HepG2 (cell line): ENCODE measurements at regions not wholly inside any gene's neighbourhood (a gene's known extent, or its start where the extent isn't known, plus 50 kb on each side); places are given as distances from the start of the nearest gene placed in this dataset.

Experiments used
- JDP2 ChIP-seq: sonication (generic); formaldehyde crosslinking; IDR thresholded peaks from 2 replicates; pipeline ENCODE4 v1.8.1; 2022; ENCODE audit warnings: missing genetic modification reagents, borderline replicate concordance
- KDM5B ChIP-seq: sonication (generic); formaldehyde crosslinking; IDR thresholded peaks from 2 replicates; pipeline ENCODE4 v1.4.0; 2020; ENCODE audit warnings: missing genetic modification reagents, mild to moderate bottlenecking, borderline replicate concordance
- KDM6A ChIP-seq: IDR thresholded peaks from 2 replicates; pipeline ENCODE4 v1.6.1; 2016; ENCODE audit warnings: low read depth
- MIER2 ChIP-seq: IDR thresholded peaks from 2 replicates; pipeline ENCODE4 v1.6.1; 2016; ENCODE audit warnings: missing biosample characterization, missing genetic modification reagents
- PHF8 ChIP-seq: sonication (generic); formaldehyde crosslinking; IDR thresholded peaks from 2 replicates; pipeline ENCODE4 v1.5.0; 2020; ENCODE audit warnings: missing genetic modification reagents
- POLR2AphosphoS5 ChIP-seq: IDR thresholded peaks from 2 replicates; pipeline ENCODE4 v1.6.1; 2012; ENCODE audit warnings: low read depth, low read length
- REPIN1 ChIP-seq: sonication (generic); formaldehyde crosslinking; IDR thresholded peaks from 2 replicates; pipeline ENCODE4 v1.8.0; 2022; ENCODE audit warnings: missing genetic modification reagents, low read depth, mild to moderate bottlenecking, borderline replicate concordance
- SIN3B ChIP-seq: fragments of 150-350 bp; IDR thresholded peaks from 2 replicates; pipeline ENCODE4 v1.6.1; 2014; ENCODE audit warnings: low read length
- SMAD9 ChIP-seq: sonication (generic); formaldehyde crosslinking; IDR thresholded peaks from 2 replicates; pipeline ENCODE4 v1.5.1; 2020; ENCODE audit warnings: mild to moderate bottlenecking, missing genetic modification reagents
- TARDBP ChIP-seq: sonication (generic); formaldehyde crosslinking; IDR thresholded peaks from 2 replicates; pipeline ENCODE4 v1.8.0; 2022; ENCODE audit warnings: mild to moderate bottlenecking, missing genetic modification reagents
- TBL1XR1 ChIP-seq: fragments of 150-350 bp; IDR thresholded peaks from 2 replicates; pipeline ENCODE4 v1.6.1; 2014; ENCODE audit warnings: borderline replicate concordance, low read length; ENCODE audit not compliant: partially characterized antibody
- TCF7 ChIP-seq: sonication (generic); IDR thresholded peaks from 2 replicates; pipeline ENCODE4 v1.6.1; 2016; ENCODE audit warnings: antibody characterized with exemption, low read depth
- ZFP82 ChIP-seq: sonication (generic); formaldehyde crosslinking; IDR thresholded peaks from 2 replicates; pipeline ENCODE4 v1.5.1; 2020; ENCODE audit warnings: mild to moderate bottlenecking, missing genetic modification reagents, borderline replicate concordance
- ZMYM2 ChIP-seq: sonication (generic); formaldehyde crosslinking; IDR thresholded peaks from 2 replicates; pipeline ENCODE4 v1.8.0; 2022; ENCODE audit warnings: mild to moderate bottlenecking, missing genetic modification reagents
- ZMYM3 ChIP-seq: sonication (generic); formaldehyde crosslinking; IDR thresholded peaks from 2 replicates; pipeline ENCODE4 v1.5.1; 2020; ENCODE audit warnings: mild to moderate bottlenecking, missing genetic modification reagents
- ZNF30 ChIP-seq: sonication (generic); formaldehyde crosslinking; IDR thresholded peaks from 2 replicates; pipeline ENCODE4 v1.5.0; 2020; ENCODE audit warnings: mild to moderate bottlenecking, missing genetic modification reagents
- ZNF552 ChIP-seq: sonication (generic); formaldehyde crosslinking; IDR thresholded peaks from 2 replicates; pipeline ENCODE4 v1.9.0; 2022; ENCODE audit warnings: missing genetic modification reagents, mild to moderate bottlenecking, borderline replicate concordance
- ZNF558 ChIP-seq: sonication (generic); formaldehyde crosslinking; IDR thresholded peaks from 2 replicates; pipeline ENCODE4 v1.9.0; 2022; ENCODE audit warnings: mild to moderate bottlenecking, missing genetic modification reagents, borderline replicate concordance
- ZNF737 ChIP-seq: sonication (generic); formaldehyde crosslinking; IDR thresholded peaks from 2 replicates; pipeline ENCODE4 v1.5.0; 2020; ENCODE audit warnings: missing genetic modification reagents, mild to moderate bottlenecking, borderline replicate concordance
- ZNF782 ChIP-seq: sonication (generic); formaldehyde crosslinking; IDR thresholded peaks from 2 replicates; pipeline ENCODE4 v1.4.0; 2020; ENCODE audit warnings: missing genetic modification reagents, mild to moderate bottlenecking, borderline replicate concordance
- ZSCAN9 ChIP-seq: IDR thresholded peaks from 2 replicates; pipeline ENCODE4 v1.6.1; 2016; ENCODE audit warnings: borderline replicate concordance
- TF ChIP-seq, protein P1 (sequence below): sonication (generic); IDR thresholded peaks from 2 replicates; pipeline ENCODE4 v1.6.1; 2016; ENCODE audit warnings: low read depth, borderline replicate concordance
- TF ChIP-seq, protein P2 (sequence below): sonication (generic); formaldehyde crosslinking; IDR thresholded peaks from 2 replicates; pipeline ENCODE4 v1.8.0; 2022; ENCODE audit warnings: missing genetic modification reagents, mild to moderate bottlenecking, inconsistent platforms, borderline replicate concordance
- TF ChIP-seq, protein P3 (sequence below): sonication (generic); formaldehyde crosslinking; IDR thresholded peaks from 2 replicates; pipeline ENCODE4 v1.5.0; 2020; ENCODE audit warnings: mild to moderate bottlenecking, missing genetic modification reagents
- TF ChIP-seq, protein P4 (sequence below): IDR thresholded peaks from 2 replicates; pipeline ENCODE4 v1.6.1; 2016; ENCODE audit warnings: low read depth, borderline replicate concordance
- TF ChIP-seq, protein P5 (sequence below): IDR thresholded peaks from 2 replicates; pipeline ENCODE4 v1.6.1; 2016; ENCODE audit warnings: missing compliant biosample characterization, missing genetic modification reagents, borderline replicate concordance

DNA sequence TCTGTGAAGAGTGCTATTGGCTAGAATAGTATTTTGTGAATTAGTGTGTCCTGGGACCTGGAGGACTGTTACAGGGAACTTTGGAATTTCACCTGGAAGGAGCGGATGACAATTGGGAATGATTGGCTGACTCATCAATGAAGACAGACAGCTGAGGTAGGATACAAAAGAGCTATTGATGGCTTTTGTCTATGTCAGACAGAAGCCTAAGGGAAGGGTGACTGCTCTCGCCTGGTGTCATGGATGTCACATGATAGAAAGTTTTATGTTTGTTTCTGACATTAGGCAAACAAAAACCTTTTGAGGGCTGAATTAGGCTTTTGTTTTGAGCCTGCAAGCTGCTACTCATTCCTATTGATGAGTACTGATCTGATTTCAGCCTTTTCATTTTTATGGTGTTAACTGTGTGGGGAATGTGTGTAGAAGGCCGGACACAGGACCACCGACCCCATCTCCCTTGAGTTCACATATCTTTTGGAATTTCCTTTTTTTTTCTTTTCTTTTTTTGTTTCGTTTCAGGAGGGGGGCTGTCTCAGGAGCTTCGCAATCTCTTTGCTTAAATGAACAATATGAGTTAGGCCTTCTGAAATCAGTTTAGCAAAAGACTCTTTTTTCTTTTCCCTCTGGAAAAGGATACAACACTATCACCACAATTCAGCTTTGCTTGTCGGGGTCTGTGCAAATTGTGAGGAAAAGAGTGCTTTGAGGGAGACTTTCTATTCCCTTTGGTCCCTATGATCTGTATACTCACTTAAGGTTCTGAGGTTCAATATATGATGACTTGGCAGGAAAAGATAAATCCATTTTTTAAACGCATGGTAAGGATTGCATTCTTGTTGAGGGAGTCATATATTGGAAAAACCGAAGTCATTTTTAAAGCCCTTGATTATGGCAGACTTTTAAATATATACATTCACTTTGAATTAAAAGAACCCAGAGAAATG is 207.9 kb upstream of the FIGN start (continued):
- TF ChIP-seq ZMYM3 (CRISPR knock-in tag) (no peak), SIN3B (no peak), ZNF737 (CRISPR knock-in tag) (no peak), TARDBP (CRISPR knock-in tag) (peak; percentile 60; the same call in 1 of the 2 replicates), ZMYM2 (CRISPR knock-in tag) (no peak), KDM5B (CRISPR knock-in tag) (no peak), ZFP82 (CRISPR knock-in tag) (no peak), TBL1XR1 (no peak), KDM6A (CRISPR knock-in tag) (no peak), REPIN1 (CRISPR knock-in tag) (no peak; the same call in 1 of the 2 replicates), ZNF30 (CRISPR knock-in tag) (no peak), ZNF558 (CRISPR knock-in tag) (no peak), PHF8 (CRISPR knock-in tag) (no peak), TCF7 (no peak), JDP2 (CRISPR knock-in tag) (no peak), ZNF552 (CRISPR knock-in tag) (no peak), POLR2AphosphoS5 (no peak), ZSCAN9 (CRISPR knock-in tag) (no peak; the same call in 1 of the 2 replicates), SMAD9 (CRISPR knock-in tag) (no peak), ZNF782 (CRISPR knock-in tag) (no peak), MIER2 (CRISPR knock-in tag) (no peak)
- TF ChIP-seq, protein P1, sequence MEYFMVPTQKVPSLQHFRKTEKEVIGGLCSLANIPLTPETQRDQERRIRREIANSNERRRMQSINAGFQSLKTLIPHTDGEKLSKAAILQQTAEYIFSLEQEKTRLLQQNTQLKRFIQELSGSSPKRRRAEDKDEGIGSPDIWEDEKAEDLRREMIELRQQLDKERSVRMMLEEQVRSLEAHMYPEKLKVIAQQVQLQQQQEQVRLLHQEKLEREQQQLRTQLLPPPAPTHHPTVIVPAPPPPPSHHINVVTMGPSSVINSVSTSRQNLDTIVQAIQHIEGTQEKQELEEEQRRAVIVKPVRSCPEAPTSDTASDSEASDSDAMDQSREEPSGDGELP, result peak; percentile 90
- TF ChIP-seq, protein P2, sequence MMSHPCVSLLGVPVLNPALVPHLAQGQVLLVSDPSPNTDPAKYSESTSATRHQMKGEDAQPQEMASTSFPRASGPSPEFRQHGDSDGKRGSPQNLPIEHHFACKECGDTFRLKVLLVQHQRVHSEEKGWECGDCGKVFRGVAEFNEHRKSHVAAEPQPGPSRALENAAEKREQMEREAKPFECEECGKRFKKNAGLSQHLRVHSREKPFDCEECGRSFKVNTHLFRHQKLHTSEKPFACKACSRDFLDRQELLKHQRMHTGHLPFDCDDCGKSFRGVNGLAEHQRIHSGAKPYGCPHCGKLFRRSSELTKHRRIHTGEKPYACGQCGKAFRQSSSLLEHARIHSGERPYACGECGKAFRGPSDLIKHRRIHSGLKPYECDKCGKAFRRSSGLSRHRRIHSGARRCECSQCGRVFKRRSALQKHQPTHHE (CRISPR knock-in tag), result peak; percentile 38; the same call in 1 of the 2 replicates
- TF ChIP-seq, protein P3, sequence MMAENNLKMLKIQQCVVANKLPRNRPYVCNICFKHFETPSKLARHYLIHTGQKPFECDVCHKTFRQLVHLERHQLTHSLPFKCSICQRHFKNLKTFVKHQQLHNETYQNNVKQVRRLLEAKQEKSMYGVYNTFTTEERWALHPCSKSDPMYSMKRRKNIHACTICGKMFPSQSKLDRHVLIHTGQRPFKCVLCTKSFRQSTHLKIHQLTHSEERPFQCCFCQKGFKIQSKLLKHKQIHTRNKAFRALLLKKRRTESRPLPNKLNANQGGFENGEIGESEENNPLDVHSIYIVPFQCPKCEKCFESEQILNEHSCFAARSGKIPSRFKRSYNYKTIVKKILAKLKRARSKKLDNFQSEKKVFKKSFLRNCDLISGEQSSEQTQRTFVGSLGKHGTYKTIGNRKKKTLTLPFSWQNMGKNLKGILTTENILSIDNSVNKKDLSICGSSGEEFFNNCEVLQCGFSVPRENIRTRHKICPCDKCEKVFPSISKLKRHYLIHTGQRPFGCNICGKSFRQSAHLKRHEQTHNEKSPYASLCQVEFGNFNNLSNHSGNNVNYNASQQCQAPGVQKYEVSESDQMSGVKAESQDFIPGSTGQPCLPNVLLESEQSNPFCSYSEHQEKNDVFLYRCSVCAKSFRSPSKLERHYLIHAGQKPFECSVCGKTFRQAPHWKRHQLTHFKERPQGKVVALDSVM (CRISPR knock-in tag), result no peak
- TF ChIP-seq, protein P4, sequence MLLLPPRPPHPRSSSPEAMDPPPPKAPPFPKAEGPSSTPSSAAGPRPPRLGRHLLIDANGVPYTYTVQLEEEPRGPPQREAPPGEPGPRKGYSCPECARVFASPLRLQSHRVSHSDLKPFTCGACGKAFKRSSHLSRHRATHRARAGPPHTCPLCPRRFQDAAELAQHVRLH, result no peak
- TF ChIP-seq, protein P5, sequence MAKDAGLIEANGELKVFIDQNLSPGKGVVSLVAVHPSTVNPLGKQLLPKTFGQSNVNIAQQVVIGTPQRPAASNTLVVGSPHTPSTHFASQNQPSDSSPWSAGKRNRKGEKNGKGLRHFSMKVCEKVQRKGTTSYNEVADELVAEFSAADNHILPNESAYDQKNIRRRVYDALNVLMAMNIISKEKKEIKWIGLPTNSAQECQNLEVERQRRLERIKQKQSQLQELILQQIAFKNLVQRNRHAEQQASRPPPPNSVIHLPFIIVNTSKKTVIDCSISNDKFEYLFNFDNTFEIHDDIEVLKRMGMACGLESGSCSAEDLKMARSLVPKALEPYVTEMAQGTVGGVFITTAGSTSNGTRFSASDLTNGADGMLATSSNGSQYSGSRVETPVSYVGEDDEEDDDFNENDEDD (CRISPR knock-in tag), result no peak
